SK-N-MC (cell line): ENCODE measurements at regions not wholly inside any gene's neighbourhood (a gene's known extent, or its start where the extent isn't known, plus 50 kb on each side); places are given as distances from the start of the nearest gene placed in this dataset.

Source experiments
- EZH2 ChIP-seq: fragments of 200-600 bp; sonication (generic); IDR thresholded peaks from one replicate; pipeline ENCODE4 v1.6.1; 2017; ENCODE audit warnings: antibody characterized with exemption
- POLR2AphosphoS5 ChIP-seq: IDR thresholded peaks from 2 replicates; pipeline ENCODE4 v1.6.1; 2012; ENCODE audit warnings: mild to moderate bottlenecking, low read depth, low read length, borderline replicate concordance

DNA sequence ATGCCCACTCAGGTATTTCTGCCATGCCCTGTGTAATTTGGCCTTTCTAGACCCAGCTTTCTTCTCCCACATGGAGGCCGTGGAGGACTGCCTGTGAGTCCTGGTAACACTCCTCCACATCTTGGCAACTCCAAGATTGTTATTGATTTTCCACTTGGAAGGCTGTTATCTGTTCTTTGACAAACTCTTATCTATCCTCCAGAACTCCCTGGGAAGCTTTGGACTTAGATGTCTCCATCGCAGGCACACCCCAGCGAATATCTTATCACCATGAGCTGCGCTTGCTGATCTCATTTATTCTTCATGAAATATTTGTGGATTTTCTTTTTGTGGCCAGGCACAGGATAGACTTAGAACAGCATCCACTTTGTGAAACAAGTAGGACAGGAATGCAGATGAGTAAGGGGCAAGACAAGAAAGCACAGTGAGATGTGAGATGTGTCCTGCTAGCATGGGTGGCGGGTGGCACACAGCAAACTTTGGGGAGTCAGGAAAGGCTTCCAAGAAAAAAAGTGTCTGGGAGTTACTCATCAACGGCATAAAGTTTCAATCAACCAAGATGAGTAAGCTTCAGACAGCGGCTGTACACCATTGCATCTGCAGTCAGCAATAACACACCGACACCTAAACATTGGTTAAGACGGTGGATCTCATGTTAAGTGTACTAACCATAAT, 84.5 kb upstream of the IRS2 start:
- TF ChIP-seq EZH2 (no peak), POLR2AphosphoS5 (no peak)
